HG03097 (cell line): ENCODE measurements at regions not wholly inside any gene's neighbourhood (a gene's known extent, or its start where the extent isn't known, plus 50 kb on each side); places are given as distances from the start of the nearest gene placed in this dataset.

ENCODE experiments used
- ATAC-seq: cut with Tn5 transposase; IDR thresholded peaks from one replicate; pipeline ENCODE4 v1.9.1; 2021; ENCODE audit not compliant: unreplicated experiment, low FRiP score

DNA sequence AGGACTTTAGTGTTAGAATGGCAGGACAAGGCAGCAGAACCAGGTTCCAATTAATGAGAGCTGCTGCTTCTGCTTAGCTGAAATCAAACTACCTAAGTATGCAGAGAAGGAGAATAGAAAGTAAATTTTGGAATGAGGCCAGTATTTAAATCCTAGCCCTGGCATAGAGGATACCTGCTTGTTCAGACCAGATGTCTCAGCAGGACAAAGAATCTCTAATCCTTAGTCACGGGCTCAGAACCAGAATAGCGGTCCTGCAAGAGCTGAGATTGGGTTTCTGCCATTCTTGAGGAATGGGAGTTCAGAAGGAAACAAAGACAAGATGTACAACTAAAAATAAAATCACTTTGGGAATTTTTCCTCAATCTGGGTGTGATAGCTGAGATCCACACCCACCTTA lies 550.8 kb upstream of the TMEM132C start:
- no peak for ATAC-seq

DNA sequence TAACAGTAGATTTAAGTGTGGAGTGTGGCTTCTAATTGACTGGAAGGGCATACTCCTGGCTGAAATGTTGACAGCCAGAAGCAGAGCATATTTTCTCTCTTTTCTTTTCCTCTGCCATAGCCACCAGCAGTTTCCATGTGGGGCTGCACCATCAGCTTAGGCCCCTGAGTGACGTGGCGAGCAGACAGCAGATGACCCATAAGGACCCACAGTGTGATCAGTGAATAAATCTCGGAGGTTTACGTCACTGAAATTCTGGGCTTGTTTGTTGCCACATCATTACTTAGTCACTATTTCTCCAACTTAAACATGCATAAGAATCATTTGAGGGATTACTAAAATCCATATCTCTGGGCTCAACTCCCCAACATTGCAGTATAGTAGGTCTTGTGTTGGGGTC lies 549.7 kb upstream of the TMEM132C start:
- no peak for ATAC-seq

DNA sequence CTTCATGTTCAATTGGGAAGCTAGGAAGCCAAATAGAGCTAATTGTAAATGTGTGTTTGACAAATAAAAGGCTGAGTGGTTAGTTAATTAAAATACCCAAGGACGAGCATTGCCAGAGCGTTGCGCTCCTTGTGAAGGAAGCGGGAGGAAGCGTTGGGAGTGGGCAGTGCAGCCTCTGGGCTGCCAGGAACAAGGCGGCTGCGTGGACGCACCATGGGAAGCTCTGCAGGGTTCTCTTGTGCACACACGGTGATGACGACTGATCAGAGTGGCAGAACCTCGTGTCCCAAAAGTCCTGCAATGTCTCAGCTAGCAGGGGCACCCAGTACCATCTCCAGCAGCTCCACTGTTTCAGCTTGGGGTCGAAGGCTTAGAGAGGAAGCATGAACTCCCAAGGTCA lies 546.6 kb upstream of the TMEM132C start:
- ATAC-seq = no peak

DNA sequence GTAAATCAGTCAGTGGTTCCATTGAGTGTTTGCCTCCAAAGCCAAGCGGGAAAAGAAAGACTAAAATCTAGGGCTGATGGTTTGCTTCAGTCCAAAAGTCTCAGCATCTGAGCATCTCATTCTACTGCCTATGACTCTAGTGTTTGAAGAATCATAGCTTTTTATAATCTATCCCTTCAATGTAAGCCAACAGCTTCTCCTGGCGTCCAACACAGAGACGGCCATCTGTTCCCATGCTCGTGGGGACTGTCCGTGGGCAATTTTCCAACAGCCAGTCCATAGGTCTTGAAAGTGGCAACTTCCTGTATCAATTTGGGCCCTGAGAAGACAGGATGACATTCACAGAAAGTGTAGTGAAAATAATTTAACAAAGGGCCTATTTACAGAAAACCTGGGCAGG lies 544.4 kb upstream of the TMEM132C start:
- no peak for ATAC-seq

DNA sequence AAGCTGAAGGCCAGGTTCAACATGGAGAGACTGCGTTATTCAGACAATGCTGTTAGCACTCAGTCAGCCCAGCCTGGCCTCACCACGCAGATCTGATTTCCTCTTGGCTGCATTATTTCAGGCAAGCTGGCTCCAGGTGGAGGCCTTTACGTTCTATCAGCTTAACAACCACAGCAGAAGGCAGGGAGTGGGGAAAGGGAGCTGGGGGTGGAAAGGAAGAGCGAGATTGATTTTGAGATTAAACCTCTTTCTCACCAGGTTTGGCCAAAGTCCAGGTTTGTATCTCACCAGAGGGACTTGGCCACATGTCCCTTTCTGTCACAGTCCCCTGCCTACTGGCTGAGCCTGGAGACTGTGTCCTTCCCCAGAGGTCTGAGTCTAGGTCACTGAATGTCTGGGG lies 543.7 kb upstream of the TMEM132C start:
- no peak for ATAC-seq

DNA sequence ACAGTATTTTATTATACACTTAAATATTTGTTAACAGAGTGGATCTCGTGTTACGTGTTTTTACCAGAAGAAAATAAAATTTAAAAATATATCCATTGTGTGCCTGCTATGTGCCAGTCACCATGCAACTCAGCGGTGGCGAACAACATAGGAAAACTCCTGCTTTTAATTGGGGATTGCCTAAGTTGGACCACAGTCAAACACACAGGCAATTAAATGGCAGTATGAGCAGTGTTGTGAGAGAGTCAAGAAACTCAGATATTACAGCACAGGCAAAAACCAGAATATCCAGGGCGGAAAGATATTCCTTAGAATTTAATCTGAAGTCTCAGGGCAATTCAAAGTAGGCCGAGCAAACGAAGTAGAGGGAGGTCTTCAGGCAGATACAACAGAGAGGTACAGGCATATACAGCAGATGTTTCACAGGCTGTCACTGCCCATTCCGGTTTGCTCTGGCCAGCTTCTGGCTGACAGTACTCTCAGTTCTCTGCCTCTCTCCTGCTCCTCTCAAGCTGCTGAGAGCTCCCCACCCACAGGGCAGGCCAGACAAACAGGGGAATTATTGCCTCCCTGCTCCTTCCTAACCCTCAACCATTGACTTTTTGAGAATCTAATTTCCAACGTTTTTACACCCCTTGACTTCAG lies 540.2 kb upstream of the TMEM132C start:
- ATAC-seq = no peak

DNA sequence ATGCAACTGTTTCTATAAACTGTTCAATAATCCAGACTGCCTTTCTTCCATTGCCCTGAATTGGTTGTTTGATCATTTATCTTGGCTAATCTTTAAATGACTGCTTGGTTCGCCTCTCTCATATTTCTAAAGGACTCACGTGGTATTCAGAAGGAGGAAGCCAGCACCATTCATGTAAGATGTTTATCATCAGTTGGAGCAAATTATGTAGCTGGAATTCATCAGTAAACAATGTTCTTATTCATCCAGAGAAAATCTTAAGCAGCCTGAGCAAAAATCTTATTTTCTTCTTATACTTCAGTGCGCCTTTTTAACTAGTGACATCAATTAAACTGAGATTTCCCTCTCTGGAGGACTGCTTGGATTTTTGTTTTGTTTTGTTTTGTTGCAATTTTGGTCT lies 538.7 kb upstream of the TMEM132C start:
- no peak for ATAC-seq

DNA sequence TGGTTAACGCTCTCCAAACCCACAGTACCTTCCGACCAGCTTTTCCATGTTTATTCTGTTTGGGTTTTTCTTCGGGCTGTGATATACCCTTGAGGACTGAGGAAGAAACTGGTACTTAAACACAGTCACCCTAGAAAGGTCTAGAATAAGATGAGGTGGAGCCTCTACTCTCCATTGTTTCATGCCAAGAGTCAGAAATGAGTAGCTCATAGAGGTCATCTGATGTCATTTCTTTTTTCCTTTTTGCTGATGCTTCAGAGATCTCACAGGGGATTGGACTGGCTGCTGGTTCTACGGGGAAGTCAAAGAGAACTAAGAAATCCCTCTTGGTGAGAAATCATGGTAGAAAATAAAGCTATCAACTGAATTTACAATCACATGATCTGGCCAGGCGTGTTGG lies 538.2 kb upstream of the TMEM132C start:
- ATAC-seq = no peak

DNA sequence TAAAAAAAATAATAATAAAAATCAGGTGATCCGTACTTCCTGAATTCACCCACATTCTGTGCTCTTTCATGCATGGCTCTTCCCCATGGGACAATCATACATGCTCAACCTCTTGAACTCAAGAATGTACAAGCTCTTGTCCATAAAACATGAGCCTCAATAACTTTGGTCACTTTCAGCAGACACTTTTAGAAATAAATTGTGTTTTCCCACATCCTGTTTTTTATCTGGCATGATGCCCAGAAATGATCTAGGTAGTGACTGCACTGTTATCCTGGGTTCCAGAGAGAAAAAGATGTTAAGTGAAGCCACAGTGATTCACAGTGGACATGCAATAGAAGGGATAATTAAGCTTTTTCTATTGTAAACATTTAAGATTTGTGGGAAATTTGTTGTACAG lies 537.6 kb upstream of the TMEM132C start:
- ATAC-seq = no peak

DNA sequence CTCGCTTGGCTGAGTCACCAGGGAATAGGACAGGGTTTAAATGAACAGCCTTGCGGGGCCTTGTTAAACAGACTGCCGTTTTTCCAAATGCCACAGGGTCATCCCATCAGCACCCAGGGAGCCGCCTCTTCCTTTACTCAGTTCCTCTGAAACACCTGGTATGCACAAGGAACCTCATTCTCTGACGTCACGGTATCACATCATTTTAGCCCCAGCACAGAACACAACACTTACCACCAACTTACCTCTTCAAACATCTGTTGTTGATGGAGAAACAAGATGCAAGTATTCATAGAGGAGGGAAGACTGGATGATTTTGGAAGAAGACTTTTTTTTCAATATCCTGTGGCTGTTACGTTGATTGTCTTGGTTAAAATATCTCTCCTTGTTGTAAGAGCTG lies 535.3 kb upstream of the TMEM132C start:
- no peak for ATAC-seq

DNA sequence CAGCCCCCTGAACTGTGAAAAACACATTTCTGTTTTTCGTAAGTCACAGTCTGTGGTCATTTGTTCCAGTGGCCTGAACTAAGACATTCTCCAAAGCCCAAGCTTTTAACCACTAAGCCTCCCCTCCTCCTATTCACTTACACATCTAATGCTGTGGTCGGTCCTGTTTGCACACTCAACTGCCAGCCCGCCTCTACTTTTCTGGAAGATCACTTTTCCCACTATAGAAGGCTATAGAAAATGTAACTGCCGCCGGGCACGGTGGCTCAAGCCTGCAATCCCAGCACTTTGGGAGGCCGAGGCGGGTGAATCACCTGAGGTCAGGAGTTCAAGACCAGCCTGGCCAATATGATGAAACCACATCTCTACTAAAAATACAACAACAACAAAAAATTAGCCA lies 524.7 kb upstream of the TMEM132C start:
- no peak for ATAC-seq

DNA sequence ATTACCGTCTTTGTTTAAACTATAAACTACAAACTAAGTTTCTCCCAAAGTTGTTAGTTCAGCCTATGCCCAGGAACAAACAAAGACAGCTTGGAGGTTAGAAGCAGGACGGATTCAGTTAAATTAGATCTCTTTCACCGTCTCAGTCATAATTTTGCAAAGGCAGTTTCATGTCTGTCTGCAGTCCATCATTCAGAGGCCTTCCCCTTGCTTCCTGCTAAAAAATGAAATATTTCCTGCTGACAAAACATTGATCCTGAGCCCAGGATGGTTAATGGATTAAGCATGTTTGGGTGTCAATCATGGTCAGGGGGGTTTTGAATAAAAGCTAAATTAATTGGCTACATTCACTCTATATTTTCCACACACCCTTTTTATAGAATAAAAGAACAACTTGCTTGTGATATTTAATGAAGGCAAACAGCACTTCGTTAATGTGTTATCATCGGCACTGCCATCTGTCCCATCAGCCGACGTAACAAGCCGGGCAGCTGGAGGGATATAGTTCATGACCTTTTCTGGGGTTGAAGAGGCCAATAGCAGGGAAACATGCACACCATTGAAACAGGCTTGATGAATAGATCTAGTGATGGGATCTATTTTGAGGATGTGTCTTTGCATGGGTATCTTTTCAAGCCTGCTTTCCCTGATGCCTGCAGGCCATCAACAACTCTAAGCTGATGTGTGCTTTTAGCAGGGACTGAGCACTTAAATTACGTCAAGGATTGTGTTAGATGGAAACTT lies 521.3 kb upstream of the TMEM132C start:
- ATAC-seq = no peak

DNA sequence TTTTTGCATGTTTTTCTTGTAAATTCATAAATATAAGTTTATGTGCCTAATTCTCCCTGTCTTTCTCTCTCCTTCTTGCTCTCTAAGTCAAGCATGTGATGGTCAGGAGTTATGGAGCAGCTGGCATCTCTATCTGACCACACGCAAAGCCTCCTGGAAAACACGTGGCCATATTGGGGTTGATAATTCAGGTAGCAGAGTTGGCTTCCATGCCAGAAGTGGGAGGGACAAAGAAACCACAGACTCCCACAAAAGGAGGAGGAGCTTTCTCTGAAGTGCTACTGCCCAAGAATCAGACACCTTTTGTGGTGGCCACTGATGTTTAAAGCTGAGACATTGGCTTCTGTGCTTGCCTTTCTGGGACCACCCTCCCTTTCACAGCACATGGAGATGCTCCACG lies 517.6 kb upstream of the TMEM132C start:
- no peak for ATAC-seq

DNA sequence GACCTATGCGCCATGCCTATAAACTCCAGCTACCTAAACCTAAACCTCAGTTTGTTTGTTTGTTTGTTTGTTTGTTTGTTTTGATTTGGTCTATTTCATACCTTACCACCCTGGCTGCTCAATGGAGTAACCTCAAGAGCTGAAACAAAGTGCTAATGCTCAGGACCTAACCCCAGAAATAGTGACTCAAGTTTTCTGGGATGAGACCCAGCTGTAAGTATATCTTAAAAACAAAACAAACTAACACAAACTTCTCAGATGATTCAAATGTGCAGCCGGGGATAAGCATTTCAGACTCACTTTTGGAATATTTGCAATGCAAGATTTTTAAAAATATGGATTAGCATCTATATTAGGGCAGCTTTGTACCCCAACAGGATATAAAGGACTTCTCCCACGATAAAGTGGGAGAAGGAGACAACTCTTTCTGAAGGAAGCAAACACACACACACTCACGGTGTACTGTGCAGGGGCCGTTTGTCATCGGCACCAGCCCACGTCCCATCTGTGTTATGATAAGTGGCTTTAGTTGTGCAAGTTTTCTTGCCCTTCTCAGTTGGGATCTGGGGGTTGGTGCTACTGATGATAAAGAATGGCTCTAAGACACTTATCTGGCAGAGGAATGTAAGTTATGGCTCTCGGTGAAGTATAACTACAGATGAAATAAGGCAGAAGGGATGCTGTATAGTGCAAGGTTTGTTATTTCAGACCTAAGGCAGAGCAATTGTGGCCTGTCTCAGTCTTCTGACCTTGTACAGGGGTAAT lies 516.7 kb upstream of the TMEM132C start:
- ATAC-seq = no peak

DNA sequence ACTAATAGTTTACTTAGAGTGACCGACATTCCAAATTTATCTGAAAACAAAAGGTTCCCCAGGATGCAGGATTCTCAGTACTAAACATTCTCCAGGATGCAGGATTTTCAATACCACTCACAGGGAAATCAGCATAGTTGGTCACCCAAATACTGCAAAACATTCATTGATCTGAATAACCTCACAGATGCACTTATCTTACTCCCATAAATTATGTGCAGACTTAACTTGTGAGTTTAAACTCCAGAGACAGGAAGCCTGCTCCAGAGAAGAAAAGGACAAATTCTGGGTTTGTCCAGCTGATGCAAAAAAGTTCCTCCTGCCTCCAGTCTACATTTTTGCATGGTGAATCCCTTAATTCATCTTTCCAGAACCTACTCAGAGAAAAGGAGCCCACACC lies 514.2 kb upstream of the TMEM132C start:
- no peak for ATAC-seq

DNA sequence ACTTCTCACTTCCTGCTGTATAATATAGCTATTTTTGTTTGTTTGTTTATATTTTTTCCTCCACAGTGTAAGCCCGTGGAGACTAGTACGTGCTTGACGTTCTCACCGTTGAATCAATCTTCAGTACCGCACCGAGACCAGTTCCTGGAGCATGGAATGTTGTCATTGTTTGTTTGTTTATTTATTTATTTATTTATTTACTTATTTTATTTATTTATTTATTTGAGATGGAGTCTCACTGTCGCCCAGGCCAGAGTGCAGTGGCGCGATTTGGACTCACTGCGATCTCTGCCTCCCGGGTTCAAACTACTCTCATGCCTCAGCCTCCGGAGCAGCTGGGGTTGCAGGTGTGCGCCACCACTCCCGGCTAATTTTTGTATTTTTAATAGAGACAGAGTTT lies 506.6 kb upstream of the TMEM132C start:
- no peak for ATAC-seq

DNA sequence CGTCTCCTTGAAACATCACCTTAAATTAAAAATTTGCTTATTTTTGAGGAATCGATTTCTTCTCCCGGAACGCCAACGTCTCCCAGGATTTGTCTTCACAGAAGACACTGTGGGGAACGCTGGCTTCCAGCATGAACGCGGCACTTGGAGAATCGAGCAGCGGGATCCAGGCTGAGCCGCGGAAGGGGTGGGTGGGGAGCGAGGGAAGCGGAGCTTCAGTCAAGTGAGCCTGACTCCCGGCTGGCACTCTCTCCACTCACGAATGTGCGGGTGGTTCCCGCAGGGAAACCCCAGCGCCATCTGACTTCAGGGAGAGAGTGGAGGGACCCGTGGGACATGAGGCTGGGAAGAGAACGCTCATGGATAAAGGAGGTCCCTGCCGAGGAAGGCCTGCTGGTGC lies 506.0 kb upstream of the TMEM132C start:
- no peak for ATAC-seq

DNA sequence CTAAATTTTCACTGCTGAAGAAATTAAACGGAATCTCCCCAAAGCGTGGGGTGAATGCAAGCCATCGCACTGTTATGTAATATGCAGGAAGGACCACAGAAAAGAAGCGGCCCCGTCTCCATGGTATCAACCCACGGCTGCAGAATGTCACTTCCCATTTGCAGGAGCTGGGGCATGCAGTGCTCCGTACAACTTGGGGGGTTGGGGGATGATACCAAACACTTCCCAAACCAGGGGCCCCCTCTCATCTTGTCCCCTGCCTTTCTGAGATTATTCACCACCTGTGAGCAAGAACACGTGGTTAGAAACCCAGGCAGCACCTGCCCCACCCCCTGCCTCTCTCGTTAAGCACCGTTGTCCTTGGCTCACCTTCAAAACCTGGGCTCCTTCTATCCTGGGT lies 505.1 kb upstream of the TMEM132C start:
- no peak for ATAC-seq

DNA sequence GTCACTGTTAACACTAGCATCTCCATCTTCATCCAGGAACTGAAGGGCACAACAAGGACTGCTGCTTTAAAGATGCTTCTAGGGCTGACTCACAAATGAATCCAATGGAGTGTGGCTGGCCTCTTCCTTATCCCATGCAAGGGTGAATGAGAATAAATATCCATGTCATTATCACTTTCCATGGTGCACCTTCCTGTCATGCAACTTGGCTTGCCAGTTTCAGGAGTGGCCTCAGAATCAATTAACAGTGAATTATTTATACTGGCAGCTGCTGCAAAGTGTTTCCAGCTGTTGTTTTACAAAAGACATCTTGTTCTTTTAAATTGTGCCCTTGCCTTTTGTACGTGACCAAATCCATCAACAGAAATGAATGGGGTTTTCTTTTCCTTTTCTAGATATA lies 499.3 kb upstream of the TMEM132C start:
- no peak for ATAC-seq

DNA sequence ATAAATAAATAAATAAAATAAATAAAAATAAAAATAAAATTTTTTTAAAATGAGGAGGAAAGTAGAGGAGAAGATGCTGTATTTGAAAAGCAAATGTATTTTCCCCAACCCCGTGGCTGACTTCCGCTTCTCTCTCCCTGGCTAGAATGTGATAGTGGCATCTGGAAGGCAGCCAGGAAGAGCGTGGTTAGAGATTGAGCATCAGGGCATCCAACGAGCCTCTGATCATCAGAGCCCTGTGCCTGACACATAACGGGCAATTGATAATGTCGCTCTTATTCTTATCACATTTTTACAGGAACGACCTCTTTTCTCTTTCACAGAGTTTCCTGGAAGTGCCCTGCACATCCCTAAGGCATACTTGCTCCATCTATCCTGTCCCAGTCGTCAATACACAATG lies 496.9 kb upstream of the TMEM132C start:
- ATAC-seq = no peak

DNA sequence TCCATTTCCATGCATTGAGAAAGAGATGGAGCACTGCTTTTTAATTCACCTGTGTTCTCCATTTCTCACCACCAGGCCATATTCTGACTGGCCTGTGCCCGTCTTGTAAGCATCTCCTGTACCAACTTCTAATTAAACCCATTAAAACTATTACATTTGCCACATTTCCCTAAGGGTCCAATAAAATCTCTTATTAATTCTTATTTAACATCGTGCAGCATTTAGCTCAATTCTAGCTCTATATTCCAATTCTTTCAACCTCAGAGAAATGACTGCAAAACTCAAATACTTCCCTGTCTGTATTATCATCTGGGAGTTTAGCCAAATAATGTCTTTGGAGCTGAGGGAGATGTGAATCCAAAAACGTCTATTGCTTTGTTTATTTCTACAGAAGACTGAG lies 495.4 kb upstream of the TMEM132C start:
- ATAC-seq = no peak

DNA sequence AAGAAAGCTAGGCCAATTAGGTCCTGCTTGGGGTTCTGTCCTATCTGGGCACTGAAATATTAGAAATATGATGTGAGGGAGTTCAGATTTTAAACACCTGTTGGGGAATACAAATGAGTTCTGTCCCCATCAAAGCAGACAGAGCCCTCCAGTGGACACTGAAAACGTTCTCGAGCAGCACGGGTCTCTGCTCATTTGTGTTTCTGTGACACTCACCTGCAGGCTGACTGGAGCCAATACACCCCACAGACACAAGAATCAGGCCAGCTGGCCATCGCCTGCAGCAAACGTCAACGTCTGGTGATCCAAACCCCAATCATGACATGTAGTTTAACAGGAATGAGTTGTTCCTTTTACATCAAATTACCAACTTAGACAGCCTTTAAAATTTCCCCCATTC lies 493.4 kb upstream of the TMEM132C start:
- ATAC-seq = no peak
